NT2/D1 (cell line): ENCODE measurements at regions not wholly inside any gene's neighbourhood (a gene's known extent, or its start where the extent isn't known, plus 50 kb on each side); places are given as distances from the start of the nearest gene placed in this dataset.

ENCODE experiments used
- SUZ12 ChIP-seq: IDR thresholded peaks from 2 replicates; pipeline ENCODE4 v1.6.1; 2011; ENCODE audit not compliant: insufficient read length, insufficient read depth; ENCODE audit errors: extremely low read depth
- YY1 ChIP-seq: IDR thresholded peaks from 2 replicates; pipeline ENCODE4 v1.6.1; 2011; ENCODE audit not compliant: insufficient read length, insufficient read depth
- ZNF274 ChIP-seq: IDR thresholded peaks from 2 replicates; pipeline ENCODE4 v1.6.1; 2011; ENCODE audit warnings: mild to moderate bottlenecking, low read depth, low read length

DNA sequence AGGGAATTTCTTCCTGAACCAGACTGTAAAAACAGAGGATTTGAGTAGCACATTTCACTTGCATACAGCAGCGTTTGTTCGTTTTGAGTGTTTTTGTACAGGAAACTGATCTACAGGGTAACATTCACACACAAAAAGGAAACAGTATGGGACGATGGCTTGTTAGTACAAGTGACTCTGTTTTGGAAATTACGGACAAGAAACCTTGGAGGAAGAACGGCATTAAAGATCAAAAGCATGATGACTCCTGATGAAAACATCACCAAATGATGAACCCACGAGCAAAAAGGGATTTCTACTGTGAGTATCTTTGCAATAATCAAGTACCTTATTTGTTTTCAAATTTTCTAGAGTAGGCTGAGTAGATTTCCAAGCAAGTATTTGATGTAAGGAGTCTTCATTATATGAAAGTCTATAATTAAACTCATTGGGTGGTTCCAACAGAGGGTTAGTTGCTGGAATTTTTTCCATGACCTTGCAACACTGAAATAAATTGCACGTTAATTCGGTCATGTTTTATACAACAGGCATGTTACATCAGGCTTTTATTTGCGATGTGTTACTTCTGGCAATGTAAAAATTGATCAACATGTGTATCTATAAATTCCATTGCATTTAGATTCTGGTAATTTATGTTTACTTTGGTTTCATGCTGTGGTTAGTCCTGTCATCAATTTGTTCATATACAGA is 76.7 kb upstream of the KCNK2 start:
- TF ChIP-seq SUZ12 (no peak), ZNF274 (no peak), YY1 (no peak)
